Neural progenitor cell (in vitro differentiated cells): ENCODE measurements at regions not wholly inside any gene's neighbourhood (a gene's known extent, or its start where the extent isn't known, plus 50 kb on each side); places are given as distances from the start of the nearest gene placed in this dataset.

ENCODE experiments used
- DNase-seq: peaks from one replicate; pipeline ENCODE4 v3.0.0-alpha.2; 2016; ENCODE audit warnings: low spot score
- H2AFZ ChIP-seq: fragments of 200-600 bp; sonication (generic); replicated peaks from 2 replicates; pipeline ENCODE4 v1.6.1; 2016; ENCODE audit warnings: antibody characterized with exemption
- H3F3A ChIP-seq: fragments of 200-600 bp; sonication (generic); 2 replicates; pipeline ENCODE4 v1.6.1; 2016; ENCODE audit warnings: antibody characterized with exemption, low read depth
- H3K27ac ChIP-seq: fragments of 200-600 bp; sonication (generic); 2 replicates; pipeline ENCODE4 v1.5.1; 2016; ENCODE audit warnings: mild to moderate bottlenecking
- H3K27me3 ChIP-seq: fragments of 200-600 bp; sonication (generic); 2 replicates; pipeline ENCODE4 v1.6.1; 2016; ENCODE audit warnings: mild to moderate bottlenecking, moderate library complexity
- H3K36me3 ChIP-seq: fragments of 200-600 bp; sonication (generic); 2 replicates; pipeline ENCODE4 v1.5.1; 2016
- H3K4me1 ChIP-seq: fragments of 200-600 bp; sonication (generic); 2 replicates; pipeline ENCODE4 v1.6.1; 2016; ENCODE audit warnings: mixed run types
- H3K4me2 ChIP-seq: fragments of 200-600 bp; sonication (generic); 2 replicates; pipeline ENCODE4 v1.6.1; 2016
- H3K4me3 ChIP-seq: fragments of 200-600 bp; sonication (generic); 2 replicates; pipeline ENCODE4 v1.5.1; 2016
- H3K79me2 ChIP-seq: fragments of 200-600 bp; sonication (generic); 2 replicates; pipeline ENCODE4 v1.6.1; 2016; ENCODE audit warnings: low read depth
- H3K9ac ChIP-seq: fragments of 200-600 bp; sonication (generic); 2 replicates; pipeline ENCODE4 v1.6.1; 2016
- H3K9me3 ChIP-seq: fragments of 200-600 bp; sonication (generic); 2 replicates; pipeline ENCODE4 v1.5.1; 2016; ENCODE audit warnings: low read depth
- H4K20me1 ChIP-seq: fragments of 200-600 bp; sonication (generic); 2 replicates; pipeline ENCODE4 v1.6.1; 2016; ENCODE audit warnings: low read depth
- H3K27ac Mint-ChIP-seq: 3 replicates; pipeline ENCODE4 v1.8.0; 2021; ENCODE audit warnings: mixed read lengths
- H3K27me3 Mint-ChIP-seq: 2 replicates; pipeline ENCODE4 v1.8.0; 2022; ENCODE audit warnings: low read depth, mild to moderate bottlenecking, inconsistent platforms, moderate library complexity, mixed read lengths; ENCODE audit not compliant: insufficient read depth
- H3K36me3 Mint-ChIP-seq: 3 replicates; pipeline ENCODE4 v1.8.0; 2021; ENCODE audit warnings: mixed read lengths
- H3K4me1 Mint-ChIP-seq: 3 replicates; pipeline ENCODE4 v1.8.0; 2021; ENCODE audit warnings: mixed read lengths
- H3K4me3 Mint-ChIP-seq: 3 replicates; pipeline ENCODE4 v1.8.0; 2021; ENCODE audit warnings: mild to moderate bottlenecking, moderate library complexity, mixed read lengths
- H3K9me3 Mint-ChIP-seq: 3 replicates; pipeline ENCODE4 v1.8.0; 2020; ENCODE audit warnings: mixed read lengths
- EZH2 ChIP-seq: fragments of 200-600 bp; sonication (generic); IDR thresholded peaks from 2 replicates; pipeline ENCODE4 v1.6.1; 2017; ENCODE audit warnings: antibody characterized with exemption, mild to moderate bottlenecking, moderate library complexity
- EZH2phosphoT487 ChIP-seq: fragments of 200-600 bp; sonication (generic); IDR thresholded peaks from 2 replicates; pipeline ENCODE4 v1.6.1; 2017; ENCODE audit warnings: antibody characterized with exemption
- TF ChIP-seq, protein P1 (sequence below): fragments of 200-600 bp; sonication (generic); IDR thresholded peaks from 2 replicates; pipeline ENCODE4 v1.5.1; 2017; ENCODE audit warnings: antibody characterized with exemption, mild to moderate bottlenecking

DNA sequence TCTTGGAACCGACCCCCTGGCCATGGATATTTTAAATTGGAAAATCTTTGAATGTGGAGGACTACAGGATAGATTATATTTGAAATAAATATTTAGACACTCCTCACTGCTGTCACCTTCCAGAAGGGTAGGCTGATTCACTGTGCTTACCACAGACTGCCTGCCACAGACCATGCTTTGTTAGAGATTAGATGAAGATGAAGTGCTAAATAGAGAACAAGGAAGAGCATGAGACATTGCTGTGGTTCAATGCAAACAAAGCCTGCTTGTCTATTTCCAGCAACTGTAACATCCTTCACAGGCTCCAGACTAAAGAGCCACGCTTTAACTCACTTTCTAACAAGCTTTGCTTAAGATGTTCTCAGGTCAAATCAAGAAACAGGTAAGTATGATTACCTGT is 81.0 kb upstream of the TMEM17 start:
- Histone ChIP-seq H3K9ac (no peak overlapping the region), H2AFZ (no peak overlapping the region), H3K27ac (no peak overlapping the region), H3K4me3 (no peak overlapping the region), H3K36me3 (no peaks in the 10 kb centered on the region), H3K79me2 (no peaks in the 10 kb centered on the region), H3F3A (no peaks in the 10 kb centered on the region), H3K9me3 (no peaks in the 10 kb centered on the region), H3K4me2 (no peak overlapping the region), H4K20me1 (no peaks in the 10 kb centered on the region), H3K4me1 (no peaks in the 10 kb centered on the region), H3K27me3 (no peaks in the 10 kb centered on the region)
- Mint-ChIP-seq H3K4me1 (peaks cover 9% of the 10 kb centered on the region), H3K27ac (no peak overlapping the region), H3K27me3 (peaks cover 5% of the 10 kb centered on the region), H3K36me3 (peaks cover 3% of the 10 kb centered on the region), H3K9me3 (peaks cover 7% of the 10 kb centered on the region), H3K4me3 (no peak overlapping the region)
- TF ChIP-seq EZH2 (no peak), EZH2phosphoT487 (no peak)
- TF ChIP-seq, protein P1, sequence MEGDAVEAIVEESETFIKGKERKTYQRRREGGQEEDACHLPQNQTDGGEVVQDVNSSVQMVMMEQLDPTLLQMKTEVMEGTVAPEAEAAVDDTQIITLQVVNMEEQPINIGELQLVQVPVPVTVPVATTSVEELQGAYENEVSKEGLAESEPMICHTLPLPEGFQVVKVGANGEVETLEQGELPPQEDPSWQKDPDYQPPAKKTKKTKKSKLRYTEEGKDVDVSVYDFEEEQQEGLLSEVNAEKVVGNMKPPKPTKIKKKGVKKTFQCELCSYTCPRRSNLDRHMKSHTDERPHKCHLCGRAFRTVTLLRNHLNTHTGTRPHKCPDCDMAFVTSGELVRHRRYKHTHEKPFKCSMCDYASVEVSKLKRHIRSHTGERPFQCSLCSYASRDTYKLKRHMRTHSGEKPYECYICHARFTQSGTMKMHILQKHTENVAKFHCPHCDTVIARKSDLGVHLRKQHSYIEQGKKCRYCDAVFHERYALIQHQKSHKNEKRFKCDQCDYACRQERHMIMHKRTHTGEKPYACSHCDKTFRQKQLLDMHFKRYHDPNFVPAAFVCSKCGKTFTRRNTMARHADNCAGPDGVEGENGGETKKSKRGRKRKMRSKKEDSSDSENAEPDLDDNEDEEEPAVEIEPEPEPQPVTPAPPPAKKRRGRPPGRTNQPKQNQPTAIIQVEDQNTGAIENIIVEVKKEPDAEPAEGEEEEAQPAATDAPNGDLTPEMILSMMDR = no peak
- DNase-seq = no peak

DNA sequence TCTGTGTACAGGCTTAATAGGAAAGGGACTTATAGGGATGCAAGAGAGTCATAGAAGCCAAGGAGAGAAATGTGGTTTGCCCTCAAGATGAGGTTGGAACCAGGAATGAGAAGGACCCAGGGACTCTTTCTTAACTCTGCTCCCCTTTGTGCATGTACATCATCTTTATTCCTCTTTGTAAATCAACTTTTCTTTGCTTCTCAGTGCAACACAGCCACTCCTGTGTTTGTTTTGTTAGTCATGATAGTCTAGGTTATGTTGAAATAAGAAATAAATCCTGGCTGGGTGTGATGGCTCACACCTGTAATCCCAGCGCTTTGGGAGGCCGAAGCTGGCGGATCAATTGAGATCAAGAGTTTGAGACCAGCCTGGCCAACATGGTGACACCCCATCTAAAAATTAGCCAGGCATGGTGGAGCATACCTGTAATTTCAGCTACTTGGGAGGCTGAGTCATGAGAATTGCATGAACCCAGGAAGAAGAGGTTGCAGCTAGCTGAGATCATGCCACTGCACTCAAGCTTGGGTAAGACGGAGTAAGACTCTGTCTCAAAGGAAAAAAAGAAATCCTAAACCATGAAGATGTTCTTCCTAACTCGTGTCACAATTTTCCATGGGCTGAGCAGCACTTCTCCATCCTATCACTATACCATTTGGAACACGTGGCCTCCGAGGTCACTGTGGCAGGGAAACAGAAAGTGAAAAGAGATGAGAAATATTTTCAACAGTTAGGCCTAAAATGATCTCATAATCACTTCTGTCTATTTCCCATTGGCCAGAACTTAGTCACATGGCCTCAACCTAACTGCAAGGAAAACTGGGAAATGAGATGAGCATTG is 73.0 kb upstream of the TMEM17 start:
- no peaks in the 10 kb centered on the region for H3K36me3 ChIP-seq
- no peaks in the 10 kb centered on the region for H3K4me1 ChIP-seq
- no peaks in the 10 kb centered on the region for H3K9me3 ChIP-seq
- H3K4me3 Mint-ChIP-seq = no peak overlapping the region
- H3K27ac ChIP-seq = no peak overlapping the region
- no peaks in the 10 kb centered on the region for H4K20me1 ChIP-seq
- H3K9ac ChIP-seq = no peak overlapping the region
- H3K4me1 Mint-ChIP-seq = peaks cover 11% of the 10 kb centered on the region
- no peak overlapping the region for H3K4me3 ChIP-seq
- no peak overlapping the region for H3K4me2 ChIP-seq
- no peak overlapping the region for H2AFZ ChIP-seq
- H3K27me3 Mint-ChIP-seq = peaks cover 2% of the 10 kb centered on the region
- no peaks in the 10 kb centered on the region for H3K9me3 Mint-ChIP-seq
- no peaks in the 10 kb centered on the region for H3F3A ChIP-seq
- DNase-seq = no peak
- no peaks in the 10 kb centered on the region for H3K79me2 ChIP-seq
- TF ChIP-seq, protein P1 = no peak
- no peak for TF ChIP-seq EZH2
- no peak for TF ChIP-seq EZH2phosphoT487
- no peaks in the 10 kb centered on the region for H3K27me3 ChIP-seq
- H3K36me3 Mint-ChIP-seq = no peaks in the 10 kb centered on the region
- no peak overlapping the region for H3K27ac Mint-ChIP-seq

DNA sequence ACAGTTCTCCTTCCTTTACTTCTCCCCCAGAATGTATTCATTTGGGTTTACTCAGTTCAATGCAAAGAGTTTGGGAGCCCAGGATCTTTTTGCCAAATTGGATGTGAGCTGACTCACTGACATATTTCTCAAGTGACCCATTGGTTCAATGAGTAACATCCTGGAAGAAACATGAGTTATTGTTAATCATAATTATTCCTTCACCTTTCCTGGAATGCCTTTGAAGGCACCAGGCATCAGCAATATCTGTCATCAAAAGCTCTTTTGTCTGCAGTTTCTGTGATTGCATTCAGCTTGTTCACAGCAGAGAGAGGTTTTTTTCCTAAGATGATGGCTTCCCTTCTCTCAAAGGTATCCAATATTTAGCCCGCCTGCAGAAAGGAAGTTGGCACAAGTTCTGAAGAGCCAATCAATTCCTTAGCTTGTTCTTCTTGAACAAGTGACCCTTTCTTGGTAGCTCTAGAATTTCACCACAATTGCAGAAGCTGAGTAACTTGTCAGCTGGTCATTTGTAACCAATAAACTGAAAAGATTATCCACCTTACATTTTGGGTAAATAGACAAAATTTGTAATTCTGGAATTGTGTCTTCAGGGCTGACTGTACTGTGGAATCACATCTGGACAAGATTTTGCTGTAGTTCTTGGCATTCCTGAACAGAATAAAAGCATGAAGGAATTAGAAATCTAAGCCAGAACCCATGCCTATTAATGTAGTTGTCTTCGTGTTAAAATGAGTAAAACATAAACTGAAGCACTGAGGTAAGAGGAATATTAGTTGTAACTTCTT is 72.2 kb upstream of the TMEM17 start:
- Histone ChIP-seq H3K9me3 (no peaks in the 10 kb centered on the region), H3F3A (no peaks in the 10 kb centered on the region), H3K36me3 (no peaks in the 10 kb centered on the region), H3K4me3 (no peak overlapping the region), H3K9ac (no peak overlapping the region), H3K79me2 (no peaks in the 10 kb centered on the region), H3K4me2 (no peak overlapping the region), H4K20me1 (no peaks in the 10 kb centered on the region), H3K4me1 (no peaks in the 10 kb centered on the region), H2AFZ (peak overlapping the region; percentile 1), H3K27me3 (no peaks in the 10 kb centered on the region), H3K27ac (no peak overlapping the region)
- no peak for DNase-seq
- no peak overlapping the region for H3K27ac Mint-ChIP-seq
- peaks cover 2% of the 10 kb centered on the region for H3K27me3 Mint-ChIP-seq
- no peak for TF ChIP-seq EZH2phosphoT487
- TF ChIP-seq, protein P1 = no peak
- H3K4me1 Mint-ChIP-seq = peaks cover 11% of the 10 kb centered on the region
- H3K36me3 Mint-ChIP-seq = no peaks in the 10 kb centered on the region
- no peak overlapping the region for H3K4me3 Mint-ChIP-seq
- no peaks in the 10 kb centered on the region for H3K9me3 Mint-ChIP-seq
